Body of pancreas (tissue), 4 donors: ENCODE measurements at regions not wholly inside any gene's neighbourhood (a gene's known extent, or its start where the extent isn't known, plus 50 kb on each side); places are given as distances from the start of the nearest gene placed in this dataset.

Experiments
- CTCF ChIP-seq, 7 experiments: fragments of 450-650 bp in 4 of 7; fragments of 200-600 bp in 3 of 7; sonication (generic) in 3 of 7; IDR thresholded peaks; one replicate each; pipeline ENCODE4 v1.5.1; 2016 to 2019; ENCODE audit warnings: antibody characterized with exemption in 7 of 7
- POLR2A ChIP-seq, 3 donors: fragments of 450-650 bp; IDR thresholded peaks; one replicate each; pipeline ENCODE4 v1.6.1; 2016; ENCODE audit warnings: antibody characterized with exemption in 3 of 3, mild to moderate bottlenecking in 2 of 3

GRCh38 chr4:135744928-135745327, 1543.3 kb upstream of the PABPC4L start:
- TF ChIP-seq CTCF (IDR thresholded peaks at IDR 0.05) (no peak), POLR2A (IDR thresholded peaks at IDR 0.05) (no peak)
